ENCODE measurements at regions not wholly inside any gene's neighbourhood (a gene's known extent, or its start where the extent isn't known, plus 50 kb on each side); places are given as distances from the start of the nearest gene placed in this dataset.

- no peak for TF ChIP-seq POLR2A (IDR thresholded peaks at IDR 0.05; ENCODE audit: low read length)
- no peak for TF ChIP-seq GATA1 (IDR thresholded peaks at IDR 0.05; ENCODE audit: low read depth, low read length)
These were observed 323.1 kb downstream of the ZPLD1 start for GRCh38 chr3:102757950-102758349.
